Heart right ventricle (tissue), 16 donors: ENCODE measurements at regions not wholly inside any gene's neighbourhood (a gene's known extent, or its start where the extent isn't known, plus 50 kb on each side); places are given as distances from the start of the nearest gene placed in this dataset.
"Not testable (repeated sequence)": the region's sequence is repeated elsewhere in the genome, so short reads cannot be mapped to it uniquely, and the experiment has no call there.

ENCODE experiments used
- ATAC-seq, 8 donors: fragments of 200-7000 bp; cut with Tn5 transposase; one replicate each; pipeline ENCODE4 v1.9.1; 2020; ENCODE audit warnings: mild to moderate bottlenecking in 8 of 8, moderate library complexity in 8 of 8, moderate number of reproducible peaks in 1 of 8
- DNase-seq, 2 donors: peaks; one replicate each; pipeline ENCODE4 v3.0.0-alpha.2; 2020
- H3K27ac ChIP-seq, 10 donors: fragments of 200-600 bp; sonication (generic) in 2 of 10; one replicate each; pipeline versions ENCODE4 v1.5.0 to v1.8.0; 2020 to 2022; ENCODE audit warnings: mild to moderate bottlenecking in 3 of 10
- H3K27me3 ChIP-seq, 7 donors: fragments of 200-600 bp; one replicate each; pipeline ENCODE4 v1.8.0; 2021 to 2022; ENCODE audit warnings: mild to moderate bottlenecking in 2 of 7
- H3K36me3 ChIP-seq, 9 donors: fragments of 200-600 bp; sonication (generic) in 1 of 9; one replicate each; pipeline versions ENCODE4 v1.5.0 to v1.8.0; 2020 to 2022; ENCODE audit warnings: mild to moderate bottlenecking in 2 of 9
- H3K4me1 ChIP-seq, 9 donors: fragments of 200-600 bp; sonication (generic) in 1 of 9; one replicate each; pipeline versions ENCODE4 v1.5.0 to v1.8.0; 2020 to 2022; ENCODE audit warnings: mild to moderate bottlenecking in 4 of 9
- H3K4me3 ChIP-seq, 10 donors: fragments of 200-600 bp; sonication (generic) in 2 of 10; one replicate each; pipeline versions ENCODE4 v1.5.0 to v1.8.0; 2020 to 2022; ENCODE audit warnings: mild to moderate bottlenecking in 7 of 10, moderate library complexity in 2 of 10
- H3K9me3 ChIP-seq, 11 donors: fragments of 200-600 bp in 10 of 11; sonication (generic) in 2 of 11; one replicate each; pipeline versions ENCODE4 v1.5.0 to v1.8.0; 2013 to 2022; ENCODE audit warnings: mild to moderate bottlenecking in 2 of 11, control low read depth in 1 of 11, moderate library complexity in 1 of 11
- CTCF ChIP-seq, 9 donors: fragments of 200-600 bp; sonication (generic) in 2 of 9; IDR thresholded peaks; one replicate each; pipeline versions ENCODE4 v1.5.0 to v1.8.0; 2021 to 2022; ENCODE audit warnings: antibody characterized with exemption in 9 of 9, mild to moderate bottlenecking in 5 of 9, moderate library complexity in 1 of 9
- WGBS, 2 donors: extraction: QIAGEN DNeasy Blood & Tissue Kit; methylation state at CpG; one replicate each; pipeline ENCODE4 v1.1.7; 2013; ENCODE audit warnings: inconsistent platforms in 1 of 2; 5-methylcytosine and 5-hydroxymethylcytosine counted together
- intact Hi-C, 10 donors: fragments of 100-400 bp; cut with DNase I; formaldehyde crosslinking; loops; one replicate each; pipeline versions ENCODE4 v1.11.1 to v1.14.2; 2022
- donor health status: Arrhythmogenic right ventricular cardiomyopathy.
- donor health status: ischemic (EF 13 %, LVEDD 7.1; RV severe dilation, severe dysfunction).
- donor health status: healthy with polysubstance abuse.
- donor health status: DM: no; HTN: yes; CAD: no.
- donor health status: DM: no; HTN: no; CAD: no.
- donor health status: ischemic (EF 25% LVEDD 6.9; RV normal size, moderate dysfunction).
- donor health status: ischemic (EF 25% LVEDD 5.7; RV mildly dilated, moderate dysfunction).
- donor health status: healthy.
- donor health status: DM: yes; HTN: yes; CAD: no.
- donor health status: Ischemic cardiomyopathy.
- donor health status: ischemic (EF 35%, LVEDD 5.7; RV mildly dilated, moderate dysfunction).
- donor health status: nonischemic (EF 11% LVEDD 7.7; RV severe dilation, severe dysfunction).
- donor health status: DM: yes; HTN: yes; CAD: no.
- donor health status: PGD.
- donor health status: ischemic (EF 29% LVEDD 5.4; RV normal size, mild dysfunction).
- donor health status: nonischemic (EF 23%, LVEDD 6.1; RV moderate dilation, normal function).

- TF ChIP-seq CTCF (IDR thresholded peaks at IDR 0.05): no peak
- DNase-seq: no peak
- no peak overlapping the region for H3K4me3 ChIP-seq
- intact Hi-C loops: no loop called here
- 61 to 71% methylated on average over 2 of the region's 2 CpGs for WGBS, 2 donors
- H3K4me1 ChIP-seq: no peaks in the 10 kb centered on the region
- H3K27me3 ChIP-seq: no peaks in the 10 kb centered on the region
- H3K9me3 ChIP-seq: peaks cover 0 to 67% (median 8%) of the 10 kb centered on the region in 11 donors
- no peak overlapping the region for H3K27ac ChIP-seq
- no peaks in the 10 kb centered on the region for H3K36me3 ChIP-seq
- no peak for ATAC-seq
Observed at GRCh38 chr6:79134699-79135474, 56.8 kb upstream of the PHIP start.

GRCh38 chr6:79133173-79133572 lies 55.1 kb upstream of the PHIP start:
- no peak for ATAC-seq
- intact Hi-C loops: no loop called here
- 73 to 80% methylated on average over 3 of the region's 3 CpGs for WGBS, 2 donors

GRCh38 chr6:79131220-79131619 lies 53.2 kb upstream of the PHIP start:
- ATAC-seq, H3K4me1 ChIP-seq, H3K36me3 ChIP-seq, DNase-seq, H3K4me3 ChIP-seq, H3K27me3 ChIP-seq, intact Hi-C loops, H3K27ac ChIP-seq: not testable (repeated sequence)
- H3K9me3 ChIP-seq: peaks cover 0 to 42% (median 7%) of the 10 kb centered on the region in 11 donors
- WGBS, 2 donors: 93 to 94% methylated on average over 1 of the region's 1 CpG

More at GRCh38 chr6:79133173-79133572, 55.1 kb upstream of the PHIP start:
- H3K9me3 ChIP-seq: peaks cover 0 to 59% (median 7%) of the 10 kb centered on the region in 11 donors
- H3K4me1 ChIP-seq: no peaks in the 10 kb centered on the region
- H3K4me3 ChIP-seq: no peak overlapping the region
- TF ChIP-seq CTCF (IDR thresholded peaks at IDR 0.05): no peak
- no peaks in the 10 kb centered on the region for H3K36me3 ChIP-seq
- no peak for DNase-seq
- H3K27ac ChIP-seq: no peak overlapping the region
- no peaks in the 10 kb centered on the region for H3K27me3 ChIP-seq
